ENCODE measurements at regions not wholly inside any gene's neighbourhood (a gene's known extent, or its start where the extent isn't known, plus 50 kb on each side); places are given as distances from the start of the nearest gene placed in this dataset.

DNA sequence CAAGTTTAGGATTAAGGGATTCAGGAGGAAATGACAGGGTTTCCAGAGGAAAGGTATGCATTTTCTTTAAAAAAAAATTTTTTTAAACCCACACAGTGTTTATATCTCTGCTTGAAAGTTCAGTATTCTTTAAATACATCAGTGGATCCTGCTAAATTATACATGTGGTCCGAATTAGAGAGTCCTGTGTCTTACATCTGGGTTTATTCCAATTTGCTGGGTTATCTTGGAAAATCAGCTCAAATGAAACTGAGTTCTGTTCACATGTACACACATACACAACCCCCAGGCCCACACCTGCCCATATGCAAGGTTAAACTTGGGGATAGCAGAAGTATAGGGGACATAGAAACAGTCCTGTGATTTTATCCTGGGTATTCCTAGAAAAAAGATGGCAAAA is 493.7 kb downstream of the ZNF608 start:
- DNase-seq: no peak

DNA sequence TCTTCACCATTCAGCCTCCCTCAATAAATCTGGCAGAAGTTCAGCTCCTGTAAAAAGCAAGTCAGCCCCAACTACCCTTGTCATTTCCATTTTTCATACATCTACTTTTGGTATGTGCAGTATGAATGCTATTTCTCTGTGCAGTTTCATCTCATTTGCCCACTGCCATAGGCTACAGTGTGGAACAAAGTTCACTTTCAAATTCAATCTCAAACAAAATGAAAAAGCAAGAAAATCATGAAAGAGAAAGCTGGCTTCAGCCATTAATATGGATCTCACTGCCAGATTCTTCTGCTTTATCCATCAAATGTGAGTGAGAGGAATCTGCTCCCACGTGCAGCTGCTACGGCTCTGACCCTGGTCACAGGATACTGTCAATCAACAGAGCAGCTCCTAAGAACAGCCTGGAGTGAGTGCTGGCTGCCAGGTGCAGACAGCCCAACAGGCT is 494.2 kb downstream of the ZNF608 start:
- no peak for DNase-seq
- Histone ChIP-seq H3K27ac (no peak overlapping the region), H3K4me3 (no peak overlapping the region), H3K4me1 (no peaks in the 10 kb centered on the region), H3K9me3 (no peaks in the 10 kb centered on the region), H3K36me3 (no peaks in the 10 kb centered on the region), H3K27me3 (no peaks in the 10 kb centered on the region)
- TF ChIP-seq, protein P1, sequence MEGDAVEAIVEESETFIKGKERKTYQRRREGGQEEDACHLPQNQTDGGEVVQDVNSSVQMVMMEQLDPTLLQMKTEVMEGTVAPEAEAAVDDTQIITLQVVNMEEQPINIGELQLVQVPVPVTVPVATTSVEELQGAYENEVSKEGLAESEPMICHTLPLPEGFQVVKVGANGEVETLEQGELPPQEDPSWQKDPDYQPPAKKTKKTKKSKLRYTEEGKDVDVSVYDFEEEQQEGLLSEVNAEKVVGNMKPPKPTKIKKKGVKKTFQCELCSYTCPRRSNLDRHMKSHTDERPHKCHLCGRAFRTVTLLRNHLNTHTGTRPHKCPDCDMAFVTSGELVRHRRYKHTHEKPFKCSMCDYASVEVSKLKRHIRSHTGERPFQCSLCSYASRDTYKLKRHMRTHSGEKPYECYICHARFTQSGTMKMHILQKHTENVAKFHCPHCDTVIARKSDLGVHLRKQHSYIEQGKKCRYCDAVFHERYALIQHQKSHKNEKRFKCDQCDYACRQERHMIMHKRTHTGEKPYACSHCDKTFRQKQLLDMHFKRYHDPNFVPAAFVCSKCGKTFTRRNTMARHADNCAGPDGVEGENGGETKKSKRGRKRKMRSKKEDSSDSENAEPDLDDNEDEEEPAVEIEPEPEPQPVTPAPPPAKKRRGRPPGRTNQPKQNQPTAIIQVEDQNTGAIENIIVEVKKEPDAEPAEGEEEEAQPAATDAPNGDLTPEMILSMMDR (IDR thresholded peaks at IDR 0.05): no peak
- TF ChIP-seq POLR2A (IDR thresholded peaks at IDR 0.05): no peak

More for the DNA sequence above, 493.7 kb downstream of the ZNF608 start:
- H3K4me3 ChIP-seq: no peak overlapping the region
- no peaks in the 10 kb centered on the region for H3K9me3 ChIP-seq
- H3K36me3 ChIP-seq: no peaks in the 10 kb centered on the region
- no peaks in the 10 kb centered on the region for H3K27me3 ChIP-seq
- H3K4me1 ChIP-seq: no peaks in the 10 kb centered on the region
- H3K27ac ChIP-seq: no peak overlapping the region
- no peak for TF ChIP-seq POLR2A (IDR thresholded peaks at IDR 0.05)
- TF ChIP-seq, protein P1 (IDR thresholded peaks at IDR 0.05): no peak

DNA sequence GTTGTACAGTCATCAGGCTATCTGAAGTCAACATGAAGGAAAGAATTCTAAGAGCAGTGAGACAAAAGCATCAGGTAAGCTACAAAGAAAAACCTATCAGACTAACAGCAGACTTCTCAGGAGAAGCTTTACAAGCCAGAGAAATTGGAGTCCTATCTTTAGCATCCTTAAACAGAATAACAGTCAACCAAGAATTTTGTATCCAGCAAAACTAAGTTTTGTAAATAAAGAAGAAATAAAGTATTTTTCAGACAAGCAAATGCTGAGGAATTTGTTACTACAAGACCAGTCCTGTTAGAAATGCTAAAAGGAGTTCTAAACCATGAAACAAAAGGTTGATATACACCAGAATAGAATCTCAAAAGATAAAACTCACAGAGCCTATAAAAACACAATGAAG is 501.2 kb downstream of the ZNF608 start:
- Histone ChIP-seq H3K27me3 (no peaks in the 10 kb centered on the region), H3K4me1 (no peaks in the 10 kb centered on the region), H3K36me3 (no peaks in the 10 kb centered on the region), H3K27ac (no peak overlapping the region), H3K9me3 (no peaks in the 10 kb centered on the region), H3K4me3 (no peak overlapping the region)
- DNase-seq: no peak
- TF ChIP-seq, protein P1 (IDR thresholded peaks at IDR 0.05): no peak
- TF ChIP-seq POLR2A (IDR thresholded peaks at IDR 0.05): no peak

DNA sequence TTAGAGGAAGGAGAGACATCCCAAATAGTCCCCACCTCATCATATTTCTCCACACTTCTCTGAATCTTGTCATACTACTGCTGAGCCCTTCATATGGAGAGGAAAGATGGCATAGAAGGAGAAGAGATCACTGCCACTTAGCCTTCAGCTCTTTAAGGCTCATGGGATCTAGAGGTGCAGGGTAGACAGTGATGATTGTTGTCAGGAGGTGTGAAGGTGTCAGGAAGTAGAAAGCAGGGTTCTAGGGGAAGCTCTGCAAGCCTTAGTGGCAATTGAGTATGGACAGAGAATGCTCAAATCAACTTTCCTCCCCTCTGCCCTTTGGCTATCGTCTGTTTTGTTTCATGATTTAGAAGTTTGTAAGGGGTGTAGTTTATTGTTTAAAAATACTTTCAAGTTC is 505.7 kb downstream of the ZNF608 start:
- no peaks in the 10 kb centered on the region for H3K4me1 ChIP-seq
- no peak for DNase-seq
- H3K27ac ChIP-seq: no peak overlapping the region
- no peaks in the 10 kb centered on the region for H3K27me3 ChIP-seq
- H3K4me3 ChIP-seq: no peak overlapping the region
- TF ChIP-seq POLR2A (IDR thresholded peaks at IDR 0.05): no peak
- TF ChIP-seq, protein P1 (IDR thresholded peaks at IDR 0.05): no peak
- H3K9me3 ChIP-seq: peaks cover 0 to 5% (median 0%) of the 10 kb centered on the region in 4 donors
- H3K36me3 ChIP-seq: no peaks in the 10 kb centered on the region

DNA sequence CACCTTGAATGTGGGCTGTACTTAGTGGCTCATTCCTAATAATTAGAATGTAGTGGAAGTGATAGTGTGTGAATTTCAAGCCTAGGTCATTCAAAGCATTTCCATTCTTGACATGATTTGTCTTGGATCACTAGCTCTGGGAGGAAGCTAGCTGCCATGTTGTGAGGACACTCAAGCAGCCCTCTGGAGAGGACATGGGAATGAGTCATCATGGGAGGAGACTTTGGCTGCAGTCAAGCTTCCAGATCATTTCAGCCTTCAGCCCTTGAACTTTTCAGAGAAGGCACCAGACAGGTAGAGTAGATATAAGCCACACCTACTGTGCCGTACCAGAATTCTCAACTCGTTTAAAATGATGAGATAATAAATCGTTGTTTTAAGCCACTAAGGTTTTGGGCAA is 506.9 kb downstream of the ZNF608 start:
- Histone ChIP-seq H3K27ac (no peak overlapping the region), H3K4me3 (no peak overlapping the region), H3K9me3 (peaks cover 0 to 5% (median 0%) of the 10 kb centered on the region in 4 donors), H3K36me3 (no peaks in the 10 kb centered on the region), H3K4me1 (no peaks in the 10 kb centered on the region), H3K27me3 (no peaks in the 10 kb centered on the region)
- DNase-seq: no peak
- no peak for TF ChIP-seq POLR2A (IDR thresholded peaks at IDR 0.05)
- TF ChIP-seq, protein P1 (IDR thresholded peaks at IDR 0.05): no peak

DNA sequence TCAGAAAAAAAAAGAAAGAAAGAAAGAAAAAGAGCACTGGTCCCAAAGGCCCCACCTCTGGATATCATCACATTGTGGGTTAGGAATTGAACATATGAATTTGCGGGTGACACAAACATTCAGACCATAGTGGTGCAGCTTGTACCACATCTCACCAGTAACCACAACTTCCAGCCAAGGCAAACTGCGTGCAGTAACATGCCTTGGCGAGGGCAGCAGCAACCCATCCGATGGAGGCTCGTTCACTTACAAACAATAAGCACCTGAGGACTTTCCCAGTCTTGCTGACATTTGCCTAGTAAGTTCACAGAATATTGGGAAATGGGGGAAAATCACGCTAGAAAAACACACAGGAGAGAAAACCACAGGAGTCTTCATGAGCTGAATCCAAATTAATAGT is 508.1 kb downstream of the ZNF608 start:
- Histone ChIP-seq H3K9me3 (peaks cover 0 to 5% (median 0%) of the 10 kb centered on the region in 4 donors), H3K36me3 (no peaks in the 10 kb centered on the region), H3K27me3 (no peaks in the 10 kb centered on the region), H3K27ac (no peak overlapping the region), H3K4me1 (no peaks in the 10 kb centered on the region), H3K4me3 (no peak overlapping the region)
- DNase-seq: no peak
- no peak for TF ChIP-seq POLR2A (IDR thresholded peaks at IDR 0.05)
- TF ChIP-seq, protein P1 (IDR thresholded peaks at IDR 0.05): no peak
